ENCODE measurements at regions not wholly inside any gene's neighbourhood (a gene's known extent, or its start where the extent isn't known, plus 50 kb on each side); places are given as distances from the start of the nearest gene placed in this dataset.
"Not testable (repeated sequence)": the region's sequence is repeated elsewhere in the genome, so short reads cannot be mapped to it uniquely, and the experiment has no call there.

GRCh38 chr3:134704133-134704532 is 53.3 kb upstream of the KY start:
- no peak for DNase-seq

GRCh38 chr3:134704556-134704955 is 53.7 kb upstream of the KY start:
- peak; percentile 51 for DNase-seq

- DNase-seq = no peak
Observed at GRCh38 chr3:134707908-134708597, 57.2 kb upstream of the KY start.

- DNase-seq = no peak
Observed at GRCh38 chr3:134708671-134709070, 57.8 kb upstream of the KY start.

- no peak for DNase-seq
Observed at GRCh38 chr3:134709076-134709475, 58.3 kb upstream of the KY start.

GRCh38 chr3:134709561-134710312 is 58.9 kb upstream of the KY start:
- peak; percentile 38 for DNase-seq

GRCh38 chr3:134710313-134710680 is 59.5 kb upstream of the KY start:
- no peak for DNase-seq

GRCh38 chr3:134711284-134711683 is 60.5 kb upstream of the KY start:
- no peak for DNase-seq

GRCh38 chr3:134713671-134714070 is 62.8 kb upstream of the KY start:
- DNase-seq = no peak

GRCh38 chr3:134718726-134719125 is 67.9 kb upstream of the KY start:
- no peak for DNase-seq

- no peak for DNase-seq
Observed at GRCh38 chr3:134721214-134721613, 70.4 kb upstream of the KY start.

- peak; percentile 45 for DNase-seq
Observed at GRCh38 chr3:134722969-134723368, 72.1 kb upstream of the EPHB1 start.

- DNase-seq = peak; percentile 56
Observed at GRCh38 chr3:134729649-134730048, 65.4 kb upstream of the EPHB1 start.

- no peak for DNase-seq
Observed at GRCh38 chr3:134737516-134737915, 57.5 kb upstream of the EPHB1 start.

- not testable (repeated sequence) for DNase-seq
Observed at GRCh38 chr3:134740077-134740476, 55.0 kb upstream of the EPHB1 start.

- DNase-seq = no peak
Observed at GRCh38 chr3:134742202-134742601, 52.9 kb upstream of the EPHB1 start.

- DNase-seq = peak; percentile 44
Observed at GRCh38 chr3:134743006-134743405, 52.1 kb upstream of the EPHB1 start.

All from tongue (tissue), 1 donor.